ENCODE measurements at regions not wholly inside any gene's neighbourhood (a gene's known extent, or its start where the extent isn't known, plus 50 kb on each side); places are given as distances from the start of the nearest gene placed in this dataset.

DNA sequence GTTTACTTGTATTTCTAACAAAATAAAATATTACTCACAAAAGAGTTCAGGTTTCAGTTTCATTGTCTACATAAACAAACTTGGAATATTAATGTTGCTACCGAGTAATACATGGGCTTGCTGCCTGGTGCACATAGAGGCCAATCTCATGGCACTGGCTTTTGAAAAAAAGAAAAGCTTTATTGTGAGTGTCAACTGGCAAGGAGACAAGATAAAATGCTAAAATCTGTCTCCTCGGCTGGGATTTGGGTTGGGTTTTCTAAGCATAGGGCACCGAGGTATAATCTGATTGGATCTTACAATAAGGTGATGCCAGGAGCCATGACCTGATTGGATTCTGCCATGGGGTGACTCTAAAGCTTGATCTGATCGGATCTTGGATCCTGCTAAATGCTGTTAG, 1519.9 kb upstream of the MIR17HG start:
- DNase-seq (ENCODE audit: low spot score): no peak

GRCh38 chr13:89828506-89828905, 1519.0 kb upstream of the MIR17HG start:
- no peak for DNase-seq (ENCODE audit: low spot score)

- no peak for DNase-seq (ENCODE audit: low spot score)
Observed at GRCh38 chr13:89831157-89831556, 1516.3 kb upstream of the MIR17HG start.

- no peak for DNase-seq (ENCODE audit: low spot score)
Observed at GRCh38 chr13:89832827-89833226, 1514.7 kb upstream of the MIR17HG start.

DNA sequence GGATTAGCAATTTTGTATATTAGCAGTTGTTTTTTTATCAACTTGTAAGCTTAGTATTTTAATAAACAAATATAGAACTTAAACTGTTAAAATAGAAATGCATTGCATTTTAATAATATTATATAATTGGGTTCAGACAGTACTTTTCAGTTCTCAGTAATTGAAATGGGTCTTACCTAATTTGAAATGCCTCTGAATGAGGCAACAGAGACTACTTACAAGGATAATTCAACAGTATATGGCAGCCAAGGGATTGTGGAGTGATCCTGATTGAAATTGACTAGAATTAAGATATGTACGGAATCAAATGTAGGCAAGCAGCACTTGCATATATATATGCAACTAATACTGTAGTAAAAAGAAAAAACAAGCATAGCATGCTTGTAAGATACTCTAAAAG, 1503.9 kb upstream of the MIR17HG start:
- no peak for DNase-seq (ENCODE audit: low spot score)

- DNase-seq (ENCODE audit: low spot score): no peak
Observed at GRCh38 chr13:89845874-89846273, 1501.6 kb upstream of the MIR17HG start.

DNA sequence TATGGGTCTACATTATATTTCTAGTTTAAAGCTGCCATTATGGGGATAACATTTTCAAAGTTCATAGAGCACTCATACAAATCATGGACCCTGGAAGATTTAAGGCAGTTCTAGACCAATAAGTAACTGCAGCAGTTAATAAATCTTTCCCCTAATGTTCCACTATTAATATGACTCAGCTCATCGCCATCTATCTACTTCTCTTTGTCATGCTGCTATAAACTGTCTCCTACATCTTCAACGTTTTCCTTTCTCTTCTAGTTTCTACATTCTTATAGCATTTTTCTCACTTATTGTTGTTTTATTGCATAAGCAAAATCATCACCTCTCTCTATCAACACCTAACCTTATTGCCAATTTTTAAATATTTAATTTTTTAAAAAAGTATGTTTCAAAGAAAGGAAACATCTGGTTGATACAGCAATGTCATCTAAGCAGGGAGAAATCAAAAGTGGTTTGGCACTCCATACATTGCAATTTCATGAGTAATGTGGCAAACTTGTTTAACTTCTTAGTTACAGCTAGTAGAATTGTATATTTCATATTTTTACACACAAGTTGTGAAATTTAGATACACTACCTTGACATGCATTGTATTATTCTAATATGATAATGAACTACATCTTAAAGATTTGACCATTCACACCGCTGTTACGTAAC, 1500.4 kb upstream of the MIR17HG start:
- no peak for DNase-seq (ENCODE audit: low spot score)

DNA sequence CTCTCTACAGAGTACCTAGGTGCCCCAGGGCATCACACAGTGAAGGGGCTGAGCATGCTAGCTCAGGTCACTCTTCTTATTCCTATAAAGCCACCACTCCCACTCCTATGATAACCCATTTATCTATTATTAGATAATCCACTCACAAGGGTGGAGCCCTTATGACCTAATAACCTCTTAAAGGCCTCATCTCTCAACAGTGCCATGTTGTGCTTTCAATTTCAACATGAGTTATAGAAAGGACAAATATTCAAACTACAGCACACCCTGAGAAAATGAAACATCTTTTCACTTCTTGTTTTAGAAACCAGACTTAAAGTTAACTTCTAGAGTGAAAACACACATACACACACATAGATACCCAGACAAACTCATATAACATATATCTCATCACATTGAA, 1494.9 kb upstream of the MIR17HG start:
- DNase-seq (ENCODE audit: low spot score): no peak

DNA sequence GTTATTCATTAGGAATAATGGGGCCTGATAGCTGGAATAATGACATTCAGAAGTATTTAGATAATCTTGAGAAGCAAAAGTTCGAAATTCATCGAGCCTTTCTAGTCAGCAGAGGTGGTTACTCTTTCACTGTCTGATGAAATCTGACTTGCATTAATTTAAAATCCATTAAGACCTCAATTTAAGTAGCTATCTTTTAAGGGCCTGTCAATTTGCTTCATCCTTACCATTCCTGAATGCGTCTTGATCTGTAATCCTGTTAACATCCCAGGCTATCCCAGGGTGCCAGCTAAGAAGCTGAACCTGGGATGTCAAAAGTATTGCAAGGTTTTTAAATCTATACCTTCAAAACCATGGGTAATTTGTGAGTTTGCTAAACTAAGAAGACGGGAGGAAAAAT, 1491.0 kb upstream of the MIR17HG start:
- no peak for DNase-seq (ENCODE audit: low spot score)

DNA sequence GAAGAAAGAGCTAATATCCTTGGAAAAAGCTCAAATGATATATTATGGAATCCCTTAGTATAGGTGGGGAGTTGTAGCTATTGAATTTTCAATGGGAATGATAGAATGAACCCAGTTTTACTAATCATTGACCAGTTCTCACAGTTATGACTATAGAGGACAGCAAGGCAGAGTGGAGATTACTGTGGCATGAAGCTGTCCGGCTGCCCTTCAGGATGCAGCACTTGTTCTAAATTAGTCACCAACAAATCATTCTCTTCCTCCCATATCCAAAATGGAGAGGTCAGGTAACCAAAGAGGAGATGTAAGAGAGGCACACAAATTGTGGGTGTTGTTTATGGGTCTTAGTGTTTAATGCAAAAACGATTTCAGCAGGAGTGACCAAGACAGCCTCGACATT, 1490.0 kb upstream of the MIR17HG start:
- DNase-seq (ENCODE audit: low spot score): no peak

DNA sequence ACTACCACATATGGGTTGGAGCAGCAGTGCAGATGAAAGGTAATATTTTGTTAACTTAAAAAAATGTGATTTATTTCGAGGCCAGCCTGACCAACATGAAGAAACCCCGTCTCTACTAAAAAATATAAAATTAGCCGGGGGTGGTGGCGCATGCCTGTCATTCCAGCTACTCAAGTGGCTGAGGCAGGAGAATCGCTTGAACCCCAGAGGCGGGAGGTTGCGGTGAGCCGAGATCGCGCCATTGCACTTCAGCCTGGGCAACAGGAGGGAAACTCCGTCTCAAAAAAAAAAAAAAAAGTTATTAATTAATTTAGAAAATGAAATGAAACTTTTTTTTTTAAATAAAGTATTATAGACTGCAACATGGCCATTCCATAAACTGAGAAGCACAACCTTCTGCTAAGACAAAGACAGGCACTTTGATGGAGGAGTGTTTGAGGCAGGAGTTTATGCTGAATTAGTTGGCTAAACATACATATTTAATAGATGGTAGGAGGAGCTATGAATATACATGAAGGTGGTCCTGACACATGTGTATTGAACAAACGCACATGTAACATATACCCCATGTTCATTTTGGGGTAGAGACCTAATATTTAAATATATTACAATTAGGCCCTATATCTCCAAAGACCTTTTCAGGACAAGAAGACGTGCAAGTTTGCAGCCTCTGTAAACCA, 1485.3 kb upstream of the MIR17HG start:
- no peak for DNase-seq (ENCODE audit: low spot score)

DNA sequence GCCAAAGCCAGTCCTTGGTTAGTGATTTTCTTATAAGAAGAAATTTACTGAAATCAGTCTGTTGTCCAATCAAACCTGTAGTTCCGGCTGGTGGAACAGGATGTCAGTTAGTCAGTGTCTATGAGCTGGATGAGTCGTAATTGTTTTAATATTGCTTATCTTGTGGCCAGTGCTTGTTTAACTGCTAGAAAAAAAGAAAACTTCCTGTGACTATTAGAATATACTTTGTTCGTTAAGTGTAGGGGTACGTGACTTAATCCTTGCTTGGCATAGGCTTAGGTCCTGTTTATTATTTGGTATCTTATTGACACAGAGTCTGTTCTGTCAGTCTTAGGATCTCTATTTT, 1484.8 kb upstream of the MIR17HG start:
- no peak for DNase-seq (ENCODE audit: low spot score)

DNA sequence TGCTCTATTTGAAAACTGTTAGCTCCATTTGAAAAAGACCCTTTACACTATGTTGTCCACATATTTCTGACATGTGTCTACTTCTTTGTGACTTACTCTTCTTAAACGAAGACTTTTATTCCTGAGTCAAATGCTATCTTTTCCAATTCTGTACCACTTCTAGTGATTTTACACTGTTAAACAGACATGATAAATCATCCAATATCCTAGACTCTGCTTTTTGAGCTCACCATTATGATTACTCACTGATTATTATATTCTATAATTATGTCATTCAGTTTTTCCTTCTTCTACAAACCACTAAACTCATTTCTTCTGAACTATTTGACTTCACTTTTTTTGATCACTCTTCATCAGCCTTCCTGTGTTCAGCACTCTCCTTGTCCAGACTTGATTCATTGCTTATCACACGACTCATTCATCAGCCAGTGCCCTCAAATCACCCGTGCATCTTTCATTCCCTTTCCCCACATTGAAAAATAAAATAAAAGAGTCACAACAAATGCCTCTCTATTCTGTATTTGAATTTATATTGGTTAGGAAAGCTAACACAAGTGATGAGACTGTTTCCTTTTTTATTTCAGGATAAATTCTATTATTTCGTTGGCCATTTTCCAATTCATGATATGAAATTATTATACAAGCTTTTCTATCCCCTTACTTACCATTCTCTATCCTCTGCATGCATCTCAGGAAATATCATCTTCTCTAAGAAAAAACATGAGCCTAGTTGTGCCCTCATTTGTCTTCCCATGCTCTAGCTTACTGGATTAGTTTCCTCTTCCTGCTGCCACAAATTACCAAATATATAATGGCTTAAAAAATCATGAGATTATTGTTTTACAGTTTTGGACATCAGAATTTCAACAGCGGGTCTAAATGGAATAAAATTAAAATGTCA, 1482.1 kb upstream of the MIR17HG start:
- DNase-seq (ENCODE audit: low spot score): no peak

DNA sequence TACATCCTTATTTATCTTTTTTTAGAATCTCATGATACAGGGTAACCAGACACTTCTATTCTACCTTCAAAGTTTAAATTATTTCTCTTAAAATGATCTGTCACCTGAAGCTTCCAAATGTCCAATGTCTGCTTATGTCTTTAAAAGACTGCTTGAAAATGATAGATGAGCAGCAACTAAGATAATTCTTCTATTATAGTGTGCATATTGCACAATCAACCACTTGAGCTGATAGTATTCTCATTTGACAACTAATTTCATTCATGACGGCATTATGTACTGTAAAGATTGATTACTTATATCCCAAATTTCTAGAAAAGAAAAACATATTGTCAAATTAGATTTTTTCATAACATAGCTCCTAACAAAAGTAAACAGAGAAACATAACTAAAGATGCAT, 1478.2 kb upstream of the MIR17HG start:
- DNase-seq (ENCODE audit: low spot score): no peak

DNA sequence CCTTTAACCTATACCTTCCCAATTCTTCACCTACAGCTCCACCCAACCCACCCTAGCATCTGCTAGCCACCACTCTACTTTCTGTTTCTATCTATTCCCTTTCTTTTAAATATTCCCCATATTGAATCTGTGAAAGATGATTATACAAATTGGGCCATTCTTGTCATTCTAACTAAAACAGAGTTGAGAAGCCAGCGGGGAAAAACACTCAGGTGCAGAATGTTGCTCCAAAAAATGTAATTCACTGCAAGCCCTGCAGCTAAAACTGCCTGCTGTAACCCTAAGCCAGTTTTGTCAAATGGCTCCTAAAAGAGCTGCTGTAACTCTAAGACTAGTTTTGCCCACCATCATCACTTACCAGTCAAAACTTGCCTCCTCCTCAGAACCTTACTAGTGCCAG, 1468.6 kb upstream of the MIR17HG start:
- no peak for DNase-seq (ENCODE audit: low spot score)

DNA sequence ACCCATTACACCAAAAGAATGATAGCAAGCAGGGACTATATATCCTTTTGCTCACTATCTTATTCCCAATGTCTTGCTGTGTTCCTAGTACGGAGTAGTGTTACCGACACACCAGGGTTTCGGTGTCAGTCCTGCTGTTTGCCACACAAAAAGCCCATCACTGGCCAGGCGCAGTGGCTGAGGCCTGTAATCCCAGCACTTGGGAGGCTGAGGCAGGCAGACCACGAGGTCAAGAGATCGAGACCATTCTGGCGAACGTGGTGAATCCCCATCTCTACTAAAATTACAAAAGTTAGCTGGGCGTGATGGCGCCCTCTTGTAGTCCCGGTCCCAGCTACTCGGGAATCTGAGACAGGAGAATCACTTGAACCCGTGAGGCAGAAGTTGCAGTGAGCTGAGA, 1467.3 kb upstream of the MIR17HG start:
- no peak for DNase-seq (ENCODE audit: low spot score)

GRCh38 chr13:89883893-89884448, 1463.5 kb upstream of the MIR17HG start:
- DNase-seq (ENCODE audit: low spot score): no peak

DNA sequence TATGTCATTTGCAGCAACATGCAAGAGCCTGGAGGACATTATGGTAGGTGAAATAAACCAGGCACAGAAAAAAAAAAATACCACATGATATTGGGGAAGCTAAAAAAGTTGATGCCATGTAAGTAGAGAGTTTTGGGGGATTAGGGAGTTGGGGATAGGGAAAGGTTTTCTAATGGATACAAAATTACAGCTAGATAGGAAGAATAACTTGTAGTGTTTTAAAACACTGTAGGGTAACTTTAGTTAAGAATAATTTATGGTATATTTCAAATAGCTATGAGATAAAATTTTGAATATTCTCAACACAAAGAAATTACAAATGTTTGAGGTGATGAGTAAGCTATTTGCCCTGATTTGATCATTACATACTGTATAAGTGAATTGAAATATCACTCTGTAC, 1456.7 kb upstream of the MIR17HG start:
- DNase-seq (ENCODE audit: low spot score): no peak

DNA sequence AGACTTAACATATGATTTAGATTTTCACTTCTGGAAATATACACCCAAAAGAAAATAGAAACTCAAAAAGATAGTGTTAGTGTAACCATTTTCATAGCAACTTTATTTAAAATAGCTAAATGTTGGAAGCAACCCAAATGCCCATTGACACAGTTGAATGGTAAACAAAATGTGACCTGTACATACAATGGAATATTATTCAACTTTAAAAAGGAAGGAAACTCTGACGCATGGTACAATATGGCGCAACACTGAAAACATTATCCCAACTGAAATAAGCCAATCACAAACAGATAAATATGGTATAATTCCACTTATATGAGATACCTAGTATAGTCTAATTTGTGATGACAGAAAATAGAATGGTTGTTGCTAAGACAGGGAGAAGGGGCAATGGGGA, 1456.1 kb upstream of the MIR17HG start:
- no peak for DNase-seq (ENCODE audit: low spot score)

GRCh38 chr13:89897681-89898080, 1449.8 kb upstream of the MIR17HG start:
- DNase-seq (ENCODE audit: low spot score): no peak

GRCh38 chr13:89899302-89900103, 1448.0 kb upstream of the MIR17HG start:
- DNase-seq (ENCODE audit: low spot score): no peak
